Osteoblast (primary cell): ENCODE measurements at regions not wholly inside any gene's neighbourhood (a gene's known extent, or its start where the extent isn't known, plus 50 kb on each side); places are given as distances from the start of the nearest gene placed in this dataset.

ENCODE experiments used
- DNase-seq: peaks from one replicate; pipeline ENCODE4 v3.0.0; 2011; ENCODE audit warnings: low spot score, mixed read lengths; ENCODE audit not compliant: insufficient read length; ENCODE audit errors: missing footprints
- H2AFZ ChIP-seq: 2 replicates; pipeline ENCODE4 v1.6.0; 2011; ENCODE audit warnings: mild to moderate bottlenecking, low read length
- H3K27ac ChIP-seq: 2 replicates; pipeline ENCODE4 v1.5.1; 2011; ENCODE audit warnings: mild to moderate bottlenecking, low read depth, low read length, moderate library complexity
- H3K27me3 ChIP-seq: 2 replicates; pipeline ENCODE4 v1.6.0; 2012; ENCODE audit warnings: mild to moderate bottlenecking, control low read depth, inconsistent platforms, low read length, moderate library complexity; ENCODE audit not compliant: insufficient read depth
- H3K36me3 ChIP-seq: 2 replicates; pipeline ENCODE4 v1.5.1; 2011; ENCODE audit warnings: mild to moderate bottlenecking, low read length, control low read depth, moderate library complexity; ENCODE audit not compliant: insufficient read depth
- H3K4me1 ChIP-seq: 2 replicates; pipeline ENCODE4 v1.5.1; 2011; ENCODE audit warnings: mild to moderate bottlenecking, low read length, control low read depth, moderate library complexity; ENCODE audit not compliant: insufficient read depth
- H3K4me2 ChIP-seq: 2 replicates; pipeline ENCODE4 v1.6.0; 2011; ENCODE audit warnings: mild to moderate bottlenecking, low read length; ENCODE audit not compliant: insufficient read depth
- H3K4me3 ChIP-seq: fragments of 200-600 bp; sonication (generic); 3 replicates; pipeline ENCODE4 v1.5.1; 2012; ENCODE audit warnings: mild to moderate bottlenecking, low read length, inconsistent platforms; ENCODE audit not compliant: insufficient read depth
- H3K79me2 ChIP-seq: 2 replicates; pipeline ENCODE4 v1.6.0; 2012; ENCODE audit warnings: mild to moderate bottlenecking, low read length, control low read depth, inconsistent platforms; ENCODE audit not compliant: insufficient read depth
- H3K9me3 ChIP-seq: 2 replicates; pipeline ENCODE4 v1.5.1; 2011; ENCODE audit warnings: low read depth, low read length, control low read depth
- H4K20me1 ChIP-seq: 2 replicates; pipeline ENCODE4 v1.6.0; 2012; ENCODE audit warnings: mild to moderate bottlenecking, low read length, control low read depth; ENCODE audit not compliant: insufficient read depth
- CTCF ChIP-seq: IDR thresholded peaks from 2 replicates; pipeline ENCODE4 v1.5.1; 2011; ENCODE audit warnings: mild to moderate bottlenecking, low read depth, low read length, moderate library complexity; ENCODE audit errors: extremely low read depth

GRCh38 chr3:5687230-5687629 is 499.7 kb downstream of the EDEM1 start:
- no peaks in the 10 kb centered on the region for H3K9me3 ChIP-seq
- no peak overlapping the region for H2AFZ ChIP-seq
- no peak overlapping the region for H3K4me3 ChIP-seq
- no peak overlapping the region for H3K4me2 ChIP-seq
- no peak overlapping the region for H3K27ac ChIP-seq
- no peak for DNase-seq
- no peaks in the 10 kb centered on the region for H3K36me3 ChIP-seq
- H3K79me2 ChIP-seq, result no peaks in the 10 kb centered on the region
- no peaks in the 10 kb centered on the region for H3K27me3 ChIP-seq
- no peaks in the 10 kb centered on the region for H4K20me1 ChIP-seq
- no peak for TF ChIP-seq CTCF
- no peaks in the 10 kb centered on the region for H3K4me1 ChIP-seq

GRCh38 chr3:5690490-5690889 is 503.0 kb downstream of the EDEM1 start:
- no peak overlapping the region for H3K4me2 ChIP-seq
- TF ChIP-seq CTCF, result no peak
- H4K20me1 ChIP-seq, result no peaks in the 10 kb centered on the region
- no peak overlapping the region for H2AFZ ChIP-seq
- no peaks in the 10 kb centered on the region for H3K4me1 ChIP-seq
- no peak overlapping the region for H3K4me3 ChIP-seq
- H3K9me3 ChIP-seq, result no peaks in the 10 kb centered on the region
- H3K36me3 ChIP-seq, result no peaks in the 10 kb centered on the region
- no peaks in the 10 kb centered on the region for H3K79me2 ChIP-seq
- no peaks in the 10 kb centered on the region for H3K27me3 ChIP-seq
- no peak overlapping the region for H3K27ac ChIP-seq
- DNase-seq, result no peak

- Histone ChIP-seq H3K4me1 (no peaks in the 10 kb centered on the region), H3K9me3 (no peaks in the 10 kb centered on the region), H3K4me3 (no peak overlapping the region), H3K36me3 (no peaks in the 10 kb centered on the region), H2AFZ (no peak overlapping the region), H3K27me3 (no peaks in the 10 kb centered on the region), H3K27ac (no peak overlapping the region), H3K79me2 (no peaks in the 10 kb centered on the region), H3K4me2 (no peak overlapping the region), H4K20me1 (no peaks in the 10 kb centered on the region)
- TF ChIP-seq CTCF, result no peak
- no peak for DNase-seq
Measured at GRCh38 chr3:5690904-5691532, 503.5 kb downstream of the EDEM1 start.

GRCh38 chr3:5692446-5692845 is 504.9 kb downstream of the EDEM1 start:
- no peak overlapping the region for H3K4me3 ChIP-seq
- DNase-seq, result no peak
- no peaks in the 10 kb centered on the region for H3K9me3 ChIP-seq
- H4K20me1 ChIP-seq, result no peaks in the 10 kb centered on the region
- no peak overlapping the region for H3K4me2 ChIP-seq
- no peak overlapping the region for H2AFZ ChIP-seq
- H3K27me3 ChIP-seq, result no peaks in the 10 kb centered on the region
- no peaks in the 10 kb centered on the region for H3K79me2 ChIP-seq
- no peak overlapping the region for H3K27ac ChIP-seq
- no peak for TF ChIP-seq CTCF
- H3K4me1 ChIP-seq, result no peaks in the 10 kb centered on the region
- H3K36me3 ChIP-seq, result no peaks in the 10 kb centered on the region
